Esophagus muscularis mucosa (tissue), 4 donors: ENCODE measurements at regions not wholly inside any gene's neighbourhood (a gene's known extent, or its start where the extent isn't known, plus 50 kb on each side); places are given as distances from the start of the nearest gene placed in this dataset.

Experiments used
- DNase-seq: peaks from one replicate; pipeline ENCODE4 v3.0.0-alpha.2; 2017; ENCODE audit errors: extremely low spot score
- H3K27ac ChIP-seq, 4 donors: fragments of 200-600 bp; sonication (generic); replicated peaks in 1 of 4; 1 replicate in 3 of 4; 2 replicates in 1 of 4; pipeline ENCODE4 v1.5.1; 2016 to 2019; ENCODE audit warnings: mild to moderate bottlenecking in 1 of 4
- H3K27me3 ChIP-seq, 4 donors: fragments of 200-600 bp; sonication (generic); one replicate each; pipeline versions ENCODE4 v1.5.1 to v1.6.0; 2016 to 2019
- H3K36me3 ChIP-seq, 4 donors: fragments of 200-600 bp; sonication (generic); one replicate each; pipeline ENCODE4 v1.5.1; 2016 to 2019
- H3K4me1 ChIP-seq, 4 donors: fragments of 200-600 bp; sonication (generic); one replicate each; pipeline ENCODE4 v1.5.1; 2016 to 2019
- H3K4me3 ChIP-seq, 4 donors: fragments of 200-600 bp; sonication (generic); 1 replicate in 2 of 4; 2 replicates in 2 of 4; pipeline ENCODE4 v1.5.1; 2016 to 2019; ENCODE audit warnings: mild to moderate bottlenecking in 4 of 4, moderate library complexity in 1 of 4
- H3K9me3 ChIP-seq, 4 donors: fragments of 200-600 bp; sonication (generic); 1 replicate in 3 of 4; 2 replicates in 1 of 4; pipeline ENCODE4 v1.5.1; 2016 to 2019
- CTCF ChIP-seq, 3 experiments: fragments of 200-600 bp in 2 of 3; fragments of 450-650 bp in 1 of 3; sonication (generic) in 2 of 3; IDR thresholded peaks; one replicate each; pipeline ENCODE4 v1.5.1; 2017 to 2019; ENCODE audit warnings: antibody characterized with exemption in 3 of 3, mild to moderate bottlenecking in 2 of 3, moderate library complexity in 1 of 3
- EP300 ChIP-seq: sonication (generic); formaldehyde crosslinking; IDR thresholded peaks from one replicate; pipeline ENCODE4 v1.6.1; 2017; ENCODE audit warnings: antibody characterized with exemption
- POLR2A ChIP-seq: fragments of 450-650 bp; IDR thresholded peaks from one replicate; pipeline ENCODE4 v1.6.1; 2017; ENCODE audit warnings: antibody characterized with exemption, moderate library complexity, mild to moderate bottlenecking, low read depth
- POLR2AphosphoS5 ChIP-seq, 2 donors: sonication (generic); formaldehyde crosslinking; IDR thresholded peaks; one replicate each; pipeline ENCODE4 v1.6.1; 2017; ENCODE audit warnings: antibody characterized with exemption in 2 of 2
- WGBS: methylation state at CpG from one replicate; pipeline ENCODE4 v1.1.5; 2018; 5-methylcytosine and 5-hydroxymethylcytosine counted together
- intact Hi-C: fragments of 100-400 bp; cut with DNase I; formaldehyde crosslinking; loops from one replicate; pipeline ENCODE4 v1.15.1; 2023

GRCh38 chr12:92020983-92021665 is 124.5 kb downstream of the BTG1 start:
- intact Hi-C loops: no loop called here
- no peaks in the 10 kb centered on the region for H3K9me3 ChIP-seq
- 63% methylated on average over 6 of the region's 6 CpGs for WGBS
- H3K27ac ChIP-seq: no peak overlapping the region
- TF ChIP-seq CTCF (IDR thresholded peaks at IDR 0.05) (no peak), POLR2A (no peak), EP300 (no peak), POLR2AphosphoS5 (IDR thresholded peaks at IDR 0.05) (no peak)
- no peak overlapping the region for H3K4me3 ChIP-seq
- H3K36me3 ChIP-seq: no peaks in the 10 kb centered on the region
- no peak for DNase-seq
- no peaks in the 10 kb centered on the region for H3K27me3 ChIP-seq
- peaks cover 0 to 4% (median 0%) of the 10 kb centered on the region in 4 donors for H3K4me1 ChIP-seq

- DNase-seq: no peak
- Histone ChIP-seq H3K27me3 (no peaks in the 10 kb centered on the region), H3K27ac (no peak overlapping the region), H3K9me3 (no peaks in the 10 kb centered on the region), H3K4me3 (no peak overlapping the region), H3K36me3 (no peaks in the 10 kb centered on the region), H3K4me1 (no peaks in the 10 kb centered on the region)
- no peak for TF ChIP-seq CTCF (IDR thresholded peaks at IDR 0.05)
- intact Hi-C loops: no loop called here
- WGBS: 76% methylated on average over 3 of the region's 3 CpGs
Measured at GRCh38 chr12:92019491-92020277, 126.0 kb downstream of the BTG1 start.

GRCh38 chr12:92012691-92013090 is 133.0 kb downstream of the BTG1 start:
- no peak for DNase-seq
- no peaks in the 10 kb centered on the region for H3K4me1 ChIP-seq
- H3K27ac ChIP-seq: no peak overlapping the region
- H3K4me3 ChIP-seq: no peak overlapping the region
- no peaks in the 10 kb centered on the region for H3K9me3 ChIP-seq
- TF ChIP-seq CTCF (IDR thresholded peaks at IDR 0.05) (no peak), EP300 (no peak), POLR2A (no peak), POLR2AphosphoS5 (IDR thresholded peaks at IDR 0.05) (no peak)
- no peaks in the 10 kb centered on the region for H3K36me3 ChIP-seq
- no peaks in the 10 kb centered on the region for H3K27me3 ChIP-seq
- WGBS: 95% methylated on average over 1 of the region's 1 CpG
- intact Hi-C loops: no loop called here

GRCh38 chr12:92010853-92011701 is 134.6 kb downstream of the BTG1 start:
- DNase-seq: no peak
- H3K4me1 ChIP-seq: no peaks in the 10 kb centered on the region
- no peak overlapping the region for H3K27ac ChIP-seq
- WGBS: 81% methylated on average over 10 of the region's 10 CpGs
- intact Hi-C loops: no loop called here
- H3K36me3 ChIP-seq: no peaks in the 10 kb centered on the region
- no peak overlapping the region for H3K4me3 ChIP-seq
- H3K27me3 ChIP-seq: no peaks in the 10 kb centered on the region
- no peak for TF ChIP-seq CTCF (IDR thresholded peaks at IDR 0.05)
- no peak for TF ChIP-seq POLR2AphosphoS5 (IDR thresholded peaks at IDR 0.05)
- no peak for TF ChIP-seq POLR2A
- TF ChIP-seq EP300: no peak
- no peaks in the 10 kb centered on the region for H3K9me3 ChIP-seq
